Endothelial cell of umbilical vein (primary cell): ENCODE measurements at regions not wholly inside any gene's neighbourhood (a gene's known extent, or its start where the extent isn't known, plus 50 kb on each side); places are given as distances from the start of the nearest gene placed in this dataset.

ENCODE experiments used
- BruUV-seq: library from RNA; stranded (reverse); fragments of 400-500 nt; replicated peaks from 2 replicates; lab custom pipeline; 2021; lab: Mats Ljungman, UMichigan
- CTCF ChIA-PET: fragments of 300-600, 350-600 bp; sonication (Branson Sonifier 250); formaldehyde crosslinking; loops from one replicate; lab custom pipeline; 2021; ENCODE audit warnings: antibody characterized with exemption, inconsistent platforms; lab: Charles Lee
- POLR2A ChIA-PET: fragments of 300-600, 350-600 bp; sonication (Branson Sonifier 250); formaldehyde crosslinking; loops from one replicate; lab custom pipeline; 2021; ENCODE audit warnings: antibody characterized with exemption, inconsistent platforms; lab: Charles Lee
- DNase-seq: peaks from one replicate; pipeline ENCODE4 v3.0.0-alpha.2; 2011; ENCODE audit warnings: low read depth, low spot score
- FAIRE-seq: peaks from 2 replicates; lab custom pipeline; 2011; peaks lifted over from hg19 to GRCh38; lab: Jason Lieb, UNC
- H2AFZ ChIP-seq: 2 replicates; pipeline ENCODE4 v1.6.0; 2012; ENCODE audit warnings: low read depth, low read length, control low read depth, inconsistent platforms
- H3K27ac ChIP-seq: 2 replicates; pipeline ENCODE4 v1.5.1; 2011; ENCODE audit warnings: low read depth, mild to moderate bottlenecking, control low read depth, low read length, moderate library complexity; ENCODE audit not compliant: insufficient read depth
- H3K27me3 ChIP-seq, 2 experiments: 2 replicates each; pipeline versions ENCODE4 v1.6.0 to v1.6.1; 2011; ENCODE audit warnings: low read length in 2 of 2, mixed read lengths in 1 of 2; ENCODE audit not compliant: control insufficient read depth in 2 of 2, insufficient read depth in 2 of 2
- H3K36me3 ChIP-seq, 2 experiments: 2 replicates in 1 of 2; 3 replicates in 1 of 2; pipeline ENCODE4 v1.5.1; 2011; ENCODE audit warnings: low read length in 2 of 2, mild to moderate bottlenecking in 1 of 2, moderate library complexity in 1 of 2; ENCODE audit not compliant: control insufficient read depth in 2 of 2, insufficient read depth in 2 of 2; ENCODE audit errors: extremely low read depth in 1 of 2
- H3K4me1 ChIP-seq: 3 replicates; pipeline ENCODE4 v1.5.1; 2011; ENCODE audit warnings: mild to moderate bottlenecking, low read length; ENCODE audit not compliant: control insufficient read depth, insufficient read depth; ENCODE audit errors: extremely low read depth
- H3K4me2 ChIP-seq: 2 replicates; pipeline ENCODE4 v1.6.1; 2011; ENCODE audit warnings: low read length, control low read depth, mixed read lengths; ENCODE audit not compliant: insufficient read depth
- H3K4me3 ChIP-seq, 3 experiments: fragments of 200-600 bp in 1 of 3; sonication (generic), shearing (Covaris generic) in 1 of 3; replicated peaks in 1 of 3; 2 replicates each; pipeline ENCODE4 v1.5.1; 2011 to 2016; ENCODE audit warnings: control low read depth in 3 of 3, low read length in 3 of 3, mild to moderate bottlenecking in 2 of 3, inconsistent platforms in 1 of 3, low read depth in 1 of 3, moderate library complexity in 1 of 3; ENCODE audit not compliant: insufficient read depth in 1 of 3
- H3K79me2 ChIP-seq: 2 replicates; pipeline ENCODE4 v1.6.0; 2012; ENCODE audit warnings: low read length, inconsistent platforms; ENCODE audit not compliant: control insufficient read depth, insufficient read depth
- H3K9ac ChIP-seq: replicated peaks from 2 replicates; pipeline ENCODE3; 2011; ENCODE audit warnings: low read length, control low read depth; ENCODE audit not compliant: insufficient read depth; ENCODE audit errors: extremely low read depth
- H3K9me1 ChIP-seq: replicated peaks from 3 replicates; pipeline ENCODE4 v1.6.0; 2011; ENCODE audit warnings: mild to moderate bottlenecking, low read length; ENCODE audit not compliant: control insufficient read depth, insufficient read depth; ENCODE audit errors: extremely low read depth
- H3K9me3 ChIP-seq: replicated peaks from 2 replicates; pipeline ENCODE4 v1.5.1; 2012; ENCODE audit warnings: low read length, inconsistent platforms; ENCODE audit not compliant: control insufficient read depth, insufficient read depth
- H4K20me1 ChIP-seq: replicated peaks from 2 replicates; pipeline ENCODE3; 2011; ENCODE audit warnings: mild to moderate bottlenecking, low read length; ENCODE audit not compliant: control insufficient read depth, insufficient read depth; ENCODE audit errors: extremely low read depth
- EZH2 ChIP-seq: IDR thresholded peaks from 2 replicates; pipeline ENCODE4 v1.6.1; 2012; ENCODE audit warnings: borderline replicate concordance, low read depth, mild to moderate bottlenecking, moderate library complexity, low read length, inconsistent platforms; ENCODE audit not compliant: severe bottlenecking
- FOS ChIP-seq: IDR thresholded peaks from 2 replicates; pipeline ENCODE4 v1.6.1; 2011; ENCODE audit warnings: mild to moderate bottlenecking, low read length, moderate library complexity, borderline replicate concordance; ENCODE audit not compliant: insufficient read depth
- GATA2 ChIP-seq: IDR thresholded peaks from 2 replicates; pipeline ENCODE4 v1.7.0; 2011; ENCODE audit warnings: low read depth, mild to moderate bottlenecking, moderate library complexity, mixed read lengths, low read length; ENCODE audit not compliant: insufficient read length, insufficient read depth
- JUN ChIP-seq: IDR thresholded peaks from 2 replicates; pipeline ENCODE4 v1.6.1; 2011; ENCODE audit warnings: borderline replicate concordance, low read depth; ENCODE audit not compliant: insufficient read length, insufficient read depth
- MAX ChIP-seq: IDR thresholded peaks from 2 replicates; pipeline ENCODE4 v1.6.1; 2011; ENCODE audit not compliant: insufficient read depth, insufficient read length
- MYC ChIP-seq: IDR thresholded peaks from one replicate; pipeline ENCODE4 v1.6.1; 2011; ENCODE audit warnings: mild to moderate bottlenecking, low read depth, low read length
- POLR2A ChIP-seq: IDR thresholded peaks from 2 replicates; pipeline ENCODE4 v1.6.1; 2012; ENCODE audit warnings: low read depth, mild to moderate bottlenecking, control low read depth, low read length
- POLR2AphosphoS5 ChIP-seq: IDR thresholded peaks from 2 replicates; pipeline ENCODE4 v1.6.1; 2012; ENCODE audit warnings: low read depth, mild to moderate bottlenecking, control low read depth, low read length, moderate library complexity; ENCODE audit not compliant: insufficient read depth
- dilution Hi-C: fragments of 300-500 bp; cut with MboI; formaldehyde crosslinking; loops from one replicate; pipeline ENCODE4 v1.15.0; 2019; ENCODE audit warnings: low sequenced_read_pairs; ENCODE audit not compliant: extremely low pct_ligation_motif_present
- intact Hi-C: fragments of 100-400 bp; cut with micrococcal nuclease; formaldehyde crosslinking; loops from one replicate; pipeline ENCODE4 v1.10.0; 2022
- TF ChIP-seq, protein P1 (sequence below), 2 donors: IDR thresholded peaks; 1 replicate in 1 of 2; 2 replicates in 1 of 2; pipeline ENCODE4 v1.5.1; 2011; ENCODE audit warnings: low read length in 2 of 2, mild to moderate bottlenecking in 2 of 2, moderate library complexity in 2 of 2, control low read depth in 1 of 2, inconsistent platforms in 1 of 2, low read depth in 1 of 2; ENCODE audit not compliant: insufficient read depth in 1 of 2; ENCODE audit errors: extremely low read depth in 1 of 2

DNA sequence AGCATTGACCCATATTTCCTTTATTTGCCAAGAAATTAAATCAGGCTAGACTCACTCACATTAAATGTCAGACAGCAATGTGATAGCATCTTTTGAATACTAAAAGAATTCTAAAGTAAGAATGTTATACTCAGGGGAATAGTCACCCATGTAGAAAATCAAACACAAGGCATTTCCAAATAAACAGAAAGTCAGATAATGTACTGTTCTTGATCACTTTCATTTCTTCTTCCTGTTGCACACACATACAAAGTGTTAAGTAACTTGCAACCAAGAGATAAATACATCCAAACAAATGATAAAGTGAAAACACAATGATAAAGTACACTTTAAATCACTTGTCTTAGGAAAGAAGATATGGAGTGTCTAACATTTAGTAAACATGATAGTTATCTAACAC is 1366.6 kb upstream of the MIR17HG start:
- DNase-seq (no peak), FAIRE-seq (no peak)
- intact Hi-C loops (no loop called here), dilution Hi-C loops (no loop called here)
- ChIA-PET POLR2A (no interaction called here), CTCF (no interaction called here)
- no peak overlapping the region for H3K27ac ChIP-seq
- no peaks in the 10 kb centered on the region for H3K9me3 ChIP-seq
- no peak overlapping the region for H3K9ac ChIP-seq
- no peak for TF ChIP-seq MAX
- TF ChIP-seq JUN = no peak
- TF ChIP-seq FOS = no peak
- TF ChIP-seq, protein P1, sequence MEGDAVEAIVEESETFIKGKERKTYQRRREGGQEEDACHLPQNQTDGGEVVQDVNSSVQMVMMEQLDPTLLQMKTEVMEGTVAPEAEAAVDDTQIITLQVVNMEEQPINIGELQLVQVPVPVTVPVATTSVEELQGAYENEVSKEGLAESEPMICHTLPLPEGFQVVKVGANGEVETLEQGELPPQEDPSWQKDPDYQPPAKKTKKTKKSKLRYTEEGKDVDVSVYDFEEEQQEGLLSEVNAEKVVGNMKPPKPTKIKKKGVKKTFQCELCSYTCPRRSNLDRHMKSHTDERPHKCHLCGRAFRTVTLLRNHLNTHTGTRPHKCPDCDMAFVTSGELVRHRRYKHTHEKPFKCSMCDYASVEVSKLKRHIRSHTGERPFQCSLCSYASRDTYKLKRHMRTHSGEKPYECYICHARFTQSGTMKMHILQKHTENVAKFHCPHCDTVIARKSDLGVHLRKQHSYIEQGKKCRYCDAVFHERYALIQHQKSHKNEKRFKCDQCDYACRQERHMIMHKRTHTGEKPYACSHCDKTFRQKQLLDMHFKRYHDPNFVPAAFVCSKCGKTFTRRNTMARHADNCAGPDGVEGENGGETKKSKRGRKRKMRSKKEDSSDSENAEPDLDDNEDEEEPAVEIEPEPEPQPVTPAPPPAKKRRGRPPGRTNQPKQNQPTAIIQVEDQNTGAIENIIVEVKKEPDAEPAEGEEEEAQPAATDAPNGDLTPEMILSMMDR (IDR thresholded peaks at IDR 0.05; ENCODE audit: extremely low read depth in 1 of 2, insufficient read depth in 1 of 2, low read depth in 1 of 2, low read length in 2 of 2) = no peak
- no peak for TF ChIP-seq GATA2
- TF ChIP-seq EZH2 = no peak
- TF ChIP-seq POLR2A = no peak
- no peak for TF ChIP-seq MYC
- TF ChIP-seq POLR2AphosphoS5 = no peak
- BruUV-seq = no TSS peak
- H3K9me1 ChIP-seq = no peaks in the 10 kb centered on the region
- no peaks in the 10 kb centered on the region for H4K20me1 ChIP-seq
- H3K36me3 ChIP-seq = no peaks in the 10 kb centered on the region
- H3K4me3 ChIP-seq = no peak overlapping the region
- no peak overlapping the region for H2AFZ ChIP-seq
- H3K79me2 ChIP-seq = no peaks in the 10 kb centered on the region
- H3K27me3 ChIP-seq = no peaks in the 10 kb centered on the region
- H3K4me2 ChIP-seq = no peak overlapping the region
- H3K4me1 ChIP-seq = no peaks in the 10 kb centered on the region
